ENCODE measurements at regions not wholly inside any gene's neighbourhood (a gene's known extent, or its start where the extent isn't known, plus 50 kb on each side); places are given as distances from the start of the nearest gene placed in this dataset.

DNA sequence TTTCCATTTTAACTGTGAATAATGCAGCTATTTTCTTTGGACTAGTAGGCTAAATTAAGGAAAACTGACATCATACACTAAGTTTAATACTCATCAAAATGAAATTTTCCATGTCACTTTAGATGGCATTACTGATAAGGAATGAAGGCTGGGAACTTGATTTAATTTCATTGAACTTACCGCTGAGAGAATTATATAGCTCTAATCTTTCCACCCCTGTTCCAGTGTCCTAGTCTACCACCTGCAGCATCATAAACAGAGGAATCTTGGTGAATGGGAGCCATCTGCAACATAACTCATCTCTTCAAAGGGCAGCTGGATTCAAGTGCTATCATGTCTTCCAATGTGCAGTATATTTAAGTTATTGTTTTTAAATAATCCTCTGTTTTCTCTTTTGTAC lies 1395.2 kb downstream of the EPHA7 start:
- intact Hi-C loops (cut with DNase I; ENCODE audit: low total_unique reads), result no loop called here
- WGBS, 2 donors, result 23 to 56% methylated on average over 1 of the region's 1 CpG
- DNase-seq (ENCODE audit: low spot score in 2 of 2), result no peak
- TF ChIP-seq, protein P1, sequence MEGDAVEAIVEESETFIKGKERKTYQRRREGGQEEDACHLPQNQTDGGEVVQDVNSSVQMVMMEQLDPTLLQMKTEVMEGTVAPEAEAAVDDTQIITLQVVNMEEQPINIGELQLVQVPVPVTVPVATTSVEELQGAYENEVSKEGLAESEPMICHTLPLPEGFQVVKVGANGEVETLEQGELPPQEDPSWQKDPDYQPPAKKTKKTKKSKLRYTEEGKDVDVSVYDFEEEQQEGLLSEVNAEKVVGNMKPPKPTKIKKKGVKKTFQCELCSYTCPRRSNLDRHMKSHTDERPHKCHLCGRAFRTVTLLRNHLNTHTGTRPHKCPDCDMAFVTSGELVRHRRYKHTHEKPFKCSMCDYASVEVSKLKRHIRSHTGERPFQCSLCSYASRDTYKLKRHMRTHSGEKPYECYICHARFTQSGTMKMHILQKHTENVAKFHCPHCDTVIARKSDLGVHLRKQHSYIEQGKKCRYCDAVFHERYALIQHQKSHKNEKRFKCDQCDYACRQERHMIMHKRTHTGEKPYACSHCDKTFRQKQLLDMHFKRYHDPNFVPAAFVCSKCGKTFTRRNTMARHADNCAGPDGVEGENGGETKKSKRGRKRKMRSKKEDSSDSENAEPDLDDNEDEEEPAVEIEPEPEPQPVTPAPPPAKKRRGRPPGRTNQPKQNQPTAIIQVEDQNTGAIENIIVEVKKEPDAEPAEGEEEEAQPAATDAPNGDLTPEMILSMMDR (IDR thresholded peaks at IDR 0.05), result no peak
- TF ChIP-seq POLR2A (IDR thresholded peaks at IDR 0.05), result no peak
- H3K4me3 ChIP-seq (ENCODE audit: low read depth, poor library complexity, severe bottlenecking), result no peak overlapping the region

DNA sequence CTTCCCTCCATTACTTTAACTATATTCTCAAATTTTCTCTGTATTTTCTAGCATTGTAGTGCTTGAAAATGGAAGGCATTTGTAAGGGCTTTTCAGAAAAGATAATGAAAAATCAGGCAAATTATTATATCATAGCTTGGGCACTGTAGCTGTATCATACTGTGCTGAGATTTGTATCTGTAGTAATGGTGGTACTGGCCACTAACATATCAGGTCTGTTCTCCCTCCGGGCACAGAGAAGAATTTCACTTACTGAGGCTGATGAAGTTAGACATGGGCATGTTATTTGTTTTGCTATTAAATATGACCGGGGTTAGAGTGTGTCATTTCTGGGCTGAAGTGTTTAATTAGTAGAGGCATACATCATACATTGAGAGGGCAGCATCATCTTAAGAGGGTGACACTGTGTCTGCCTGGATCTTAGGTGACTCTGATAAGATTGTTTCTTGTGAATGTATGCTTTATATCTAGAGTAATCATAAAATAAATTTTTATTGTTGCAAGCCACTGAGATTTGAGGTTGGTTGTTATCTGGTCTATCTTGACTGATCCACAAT lies 1395.9 kb downstream of the EPHA7 start:
- no peak overlapping the region for H3K4me3 ChIP-seq (ENCODE audit: low read depth, poor library complexity, severe bottlenecking)
- intact Hi-C loops (cut with DNase I; ENCODE audit: low total_unique reads), result no loop called here
- WGBS, 2 donors, result 69 to 71% methylated on average over 2 of the region's 2 CpGs
- TF ChIP-seq, protein P1 (IDR thresholded peaks at IDR 0.05), result no peak
- TF ChIP-seq POLR2A (IDR thresholded peaks at IDR 0.05), result no peak
- DNase-seq (ENCODE audit: low spot score in 2 of 2), result no peak

DNA sequence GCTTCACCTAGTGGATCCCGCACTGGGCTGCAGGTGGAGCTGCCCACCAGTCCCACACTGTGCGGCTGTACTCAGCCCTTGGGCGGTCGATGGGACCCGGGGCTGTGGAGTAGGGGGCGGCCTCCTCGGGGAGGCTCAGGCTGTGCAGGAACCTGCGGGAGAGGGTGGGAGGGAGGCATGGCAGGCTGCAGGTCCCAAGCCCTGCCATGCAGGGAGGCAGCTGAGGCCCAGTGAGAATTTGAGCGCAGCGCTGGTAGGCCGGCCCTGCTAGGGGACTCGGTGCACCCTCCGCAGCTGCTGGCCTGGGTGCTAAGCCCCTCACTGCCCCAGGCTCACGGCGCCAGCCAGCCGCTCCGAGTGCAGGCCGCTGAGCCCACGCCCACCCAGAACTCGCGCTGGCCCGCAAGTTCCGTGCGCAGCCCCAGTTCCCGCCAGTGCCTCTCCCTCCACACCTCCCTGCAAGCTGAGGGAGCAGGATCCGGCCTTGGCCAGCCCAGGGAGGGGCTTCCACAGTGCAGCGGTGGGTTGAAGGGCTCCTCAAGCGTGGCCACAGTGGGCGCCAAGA lies 1407.6 kb downstream of the EPHA7 start:
- TF ChIP-seq, protein P1 (IDR thresholded peaks at IDR 0.05), result no peak
- TF ChIP-seq POLR2A (IDR thresholded peaks at IDR 0.05), result no peak
- intact Hi-C loops (cut with DNase I; ENCODE audit: low total_unique reads), result no loop called here
- H3K4me3 ChIP-seq (ENCODE audit: low read depth, poor library complexity, severe bottlenecking), result no peak overlapping the region
- DNase-seq (ENCODE audit: low spot score in 2 of 2), result no peak
- 91 to 93% methylated on average over 14 to 25 of the region's 29 CpGs for WGBS, 2 donors

DNA sequence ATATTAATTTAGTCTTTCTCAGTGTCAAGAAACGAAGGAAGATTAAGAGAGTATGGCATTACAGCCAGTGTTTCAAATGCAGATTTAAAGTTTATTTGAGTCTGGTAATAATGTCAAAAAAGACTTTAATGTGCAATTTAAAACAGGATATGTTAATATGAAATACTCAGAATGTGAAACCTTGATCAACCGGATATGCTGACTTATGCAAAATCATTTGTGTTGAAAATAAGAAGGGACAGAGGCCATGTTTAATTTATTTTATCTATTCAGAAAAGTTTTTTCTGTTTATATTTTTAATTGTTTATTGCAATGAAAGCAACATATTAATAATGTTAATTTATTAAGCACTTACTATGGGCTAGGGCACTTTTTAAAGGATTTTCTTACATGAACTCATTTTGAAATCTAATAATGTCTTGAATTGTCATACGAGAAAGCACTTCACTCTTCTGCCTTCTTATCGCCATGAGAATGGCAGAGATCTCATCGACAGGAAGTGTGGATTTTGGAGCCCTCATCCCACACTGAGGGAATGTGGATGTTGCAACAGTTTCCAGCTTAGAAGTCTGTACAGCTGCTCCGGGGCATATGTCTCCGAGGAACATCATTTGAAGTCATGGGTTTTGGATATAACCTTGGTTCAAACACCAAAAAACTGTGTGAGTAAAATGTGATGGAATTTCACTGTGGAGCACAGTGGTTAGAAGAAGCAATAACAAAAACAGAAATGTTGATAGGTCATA lies 1410.4 kb downstream of the EPHA7 start:
- intact Hi-C loops (cut with DNase I; ENCODE audit: low total_unique reads), result no loop called here
- TF ChIP-seq, protein P1 (IDR thresholded peaks at IDR 0.05), result no peak
- TF ChIP-seq POLR2A (IDR thresholded peaks at IDR 0.05), result no peak
- H3K4me3 ChIP-seq (ENCODE audit: low read depth, poor library complexity, severe bottlenecking), result no peak overlapping the region
- DNase-seq (ENCODE audit: low spot score in 2 of 2), result no peak
- WGBS, 2 donors, result 80 to 84% methylated on average over 7 of the region's 7 CpGs

DNA sequence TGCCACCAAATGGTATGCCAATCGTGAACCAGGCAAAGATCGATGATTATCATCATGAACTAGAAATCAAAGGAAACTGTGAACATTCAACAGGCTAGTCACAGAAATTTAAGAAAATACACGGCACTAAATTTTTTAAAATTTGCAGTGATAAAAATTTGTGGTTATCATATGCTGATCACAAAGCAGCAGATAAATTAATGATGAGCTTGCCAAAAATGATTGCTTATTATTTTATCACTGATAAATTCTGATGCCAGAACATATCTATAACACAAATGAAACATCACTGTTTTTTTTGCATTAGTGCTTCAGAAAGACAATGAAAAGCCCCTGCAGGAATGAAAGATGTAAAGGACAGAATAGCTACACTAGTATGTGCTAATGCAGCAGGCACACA lies 1413.2 kb upstream of the MAP3K7 start:
- TF ChIP-seq, protein P1 (IDR thresholded peaks at IDR 0.05), result no peak
- no peak for TF ChIP-seq POLR2A (IDR thresholded peaks at IDR 0.05)
- 93 to 99% methylated on average over 3 of the region's 3 CpGs for WGBS, 2 donors
- no peak for DNase-seq (ENCODE audit: low spot score in 2 of 2)
- intact Hi-C loops (cut with DNase I; ENCODE audit: low total_unique reads), result no loop called here
- no peak overlapping the region for H3K4me3 ChIP-seq (ENCODE audit: low read depth, poor library complexity, severe bottlenecking)
